ENCODE measurements at regions not wholly inside any gene's neighbourhood (a gene's known extent, or its start where the extent isn't known, plus 50 kb on each side); places are given as distances from the start of the nearest gene placed in this dataset.
"Not testable (repeated sequence)": the region's sequence is repeated elsewhere in the genome, so short reads cannot be mapped to it uniquely, and the experiment has no call there.

DNA sequence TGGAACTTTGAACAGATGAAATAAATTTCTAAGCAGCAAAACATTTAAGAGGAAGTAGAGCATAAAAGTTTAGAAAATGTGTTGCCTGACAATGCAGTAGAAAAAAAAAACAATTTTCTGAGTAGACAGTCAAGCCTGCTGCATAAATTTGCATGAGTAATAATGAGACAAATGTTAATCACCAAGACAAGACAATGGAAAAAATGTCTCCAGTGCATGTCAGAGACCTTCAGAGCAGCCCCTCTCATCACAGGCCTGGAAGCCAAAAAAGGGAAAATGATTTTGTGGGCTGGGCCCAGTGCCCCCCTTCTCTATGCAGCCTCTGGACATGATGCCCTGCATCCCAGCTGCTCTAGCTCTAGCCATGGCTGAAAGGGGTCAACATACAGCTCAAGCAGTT, 204.6 kb downstream of the COX18 start:
- no peaks in the 10 kb centered on the region for H3K9me1 ChIP-seq (ENCODE audit: insufficient read depth, low read length)
- H3K4me1 ChIP-seq (ENCODE audit: control insufficient read depth, insufficient read depth, low read length), result no peaks in the 10 kb centered on the region
- H4K8ac ChIP-seq (ENCODE audit: low read depth in 2 of 2, low read length in 2 of 2), result no peak overlapping the region
- H3K56ac ChIP-seq (ENCODE audit: extremely low read depth, insufficient read depth, low read length), result no peak overlapping the region
- no peak overlapping the region for H2BK5ac ChIP-seq (ENCODE audit: low read depth, low read length, poor library complexity, severe bottlenecking)
- no peak overlapping the region for H3K4me3 ChIP-seq (ENCODE audit: insufficient read depth, low read depth, low read length)
- ATAC-seq (ENCODE audit: low read depth) (no peak), DNase-seq (no peak)
- TF ChIP-seq RFX5 (IDR thresholded peaks at IDR 0.05; ENCODE audit: low read depth, low read length), result no peak
- TF ChIP-seq, protein P1, sequence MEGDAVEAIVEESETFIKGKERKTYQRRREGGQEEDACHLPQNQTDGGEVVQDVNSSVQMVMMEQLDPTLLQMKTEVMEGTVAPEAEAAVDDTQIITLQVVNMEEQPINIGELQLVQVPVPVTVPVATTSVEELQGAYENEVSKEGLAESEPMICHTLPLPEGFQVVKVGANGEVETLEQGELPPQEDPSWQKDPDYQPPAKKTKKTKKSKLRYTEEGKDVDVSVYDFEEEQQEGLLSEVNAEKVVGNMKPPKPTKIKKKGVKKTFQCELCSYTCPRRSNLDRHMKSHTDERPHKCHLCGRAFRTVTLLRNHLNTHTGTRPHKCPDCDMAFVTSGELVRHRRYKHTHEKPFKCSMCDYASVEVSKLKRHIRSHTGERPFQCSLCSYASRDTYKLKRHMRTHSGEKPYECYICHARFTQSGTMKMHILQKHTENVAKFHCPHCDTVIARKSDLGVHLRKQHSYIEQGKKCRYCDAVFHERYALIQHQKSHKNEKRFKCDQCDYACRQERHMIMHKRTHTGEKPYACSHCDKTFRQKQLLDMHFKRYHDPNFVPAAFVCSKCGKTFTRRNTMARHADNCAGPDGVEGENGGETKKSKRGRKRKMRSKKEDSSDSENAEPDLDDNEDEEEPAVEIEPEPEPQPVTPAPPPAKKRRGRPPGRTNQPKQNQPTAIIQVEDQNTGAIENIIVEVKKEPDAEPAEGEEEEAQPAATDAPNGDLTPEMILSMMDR (conservative IDR thresholded peaks at IDR 0.05; ENCODE audit: low read depth, low read length), result no peak
- TF ChIP-seq CEBPB (IDR thresholded peaks at IDR 0.05; ENCODE audit: low read depth, low read length), result no peak
- TF ChIP-seq RCOR1 (IDR thresholded peaks at IDR 0.05; ENCODE audit: insufficient replicate concordance, low read length), result no peak
- no peak for TF ChIP-seq NFE2L2 (IDR thresholded peaks at IDR 0.05; ENCODE audit: low read depth, low read length)
- no peak overlapping the region for H3K9ac ChIP-seq (ENCODE audit: low read depth, low read length)
- H2AFZ ChIP-seq (replicated peaks; ENCODE audit: low read length, poor library complexity), result no peak overlapping the region
- intact Hi-C loops (cut with micrococcal nuclease), result no loop called here
- dilution Hi-C loops (cut with HindIII; ENCODE audit: low sequenced_read_pairs, unreplicated experiment), result no loop called here
- H2AK9ac ChIP-seq (replicated peaks; ENCODE audit: low read depth, low read length, poor library complexity), result no peak overlapping the region
- H3K36me3 ChIP-seq (ENCODE audit: control insufficient read depth, insufficient read depth, low read length), result no peaks in the 10 kb centered on the region
- H3K9me3 ChIP-seq (ENCODE audit: control insufficient read depth, insufficient read depth, low read length), result 0 out of 2 replicates have a peak, but pooled peaks cover 2% of the 10 kb centered on the region
- no peak overlapping the region for H4K91ac ChIP-seq (ENCODE audit: insufficient read depth, low read depth, low read length)
- ChIA-PET POLR2A (ENCODE audit: unreplicated experiment) (no interaction called here), CTCF (no interaction called here)
- no peak overlapping the region for H3K23ac ChIP-seq (ENCODE audit: low read depth, low read length)
- H2BK15ac ChIP-seq (ENCODE audit: low read depth, low read length), result no peak overlapping the region
- H3K27me3 ChIP-seq (ENCODE audit: control insufficient read depth, insufficient read depth, low read length), result no peaks in the 10 kb centered on the region
- H3K14ac ChIP-seq (replicated peaks; ENCODE audit: low read depth, low read length), result no peak overlapping the region
- H2BK120ac ChIP-seq (ENCODE audit: low read depth, low read length), result no peak overlapping the region
- in situ Hi-C loops (cut with MboI; ENCODE audit: low sequenced_read_pairs), result no loop called here
- no peak overlapping the region for H3K4me2 ChIP-seq (ENCODE audit: low read depth, low read length)
- no peak overlapping the region for H2AK5ac ChIP-seq (ENCODE audit: low read depth, low read length)
- H3K79me1 ChIP-seq (ENCODE audit: low read depth in 1 of 2, low read length in 2 of 2), result no peaks in the 10 kb centered on the region
- H2BK20ac ChIP-seq (ENCODE audit: low read depth, low read length), result no peak overlapping the region
- no peak overlapping the region for H3K18ac ChIP-seq (ENCODE audit: low read depth, low read length)
- no peak overlapping the region for H3K27ac ChIP-seq (ENCODE audit: insufficient read depth, low read length)
- BruUV-seq (replicated peaks), result no TSS peak
- no peak overlapping the region for H4K5ac ChIP-seq (ENCODE audit: low read depth, low read length)
- H3K4ac ChIP-seq (ENCODE audit: low read depth, low read length), result no peak overlapping the region
- no peaks in the 10 kb centered on the region for H4K20me1 ChIP-seq (ENCODE audit: insufficient read depth, low read length)

DNA sequence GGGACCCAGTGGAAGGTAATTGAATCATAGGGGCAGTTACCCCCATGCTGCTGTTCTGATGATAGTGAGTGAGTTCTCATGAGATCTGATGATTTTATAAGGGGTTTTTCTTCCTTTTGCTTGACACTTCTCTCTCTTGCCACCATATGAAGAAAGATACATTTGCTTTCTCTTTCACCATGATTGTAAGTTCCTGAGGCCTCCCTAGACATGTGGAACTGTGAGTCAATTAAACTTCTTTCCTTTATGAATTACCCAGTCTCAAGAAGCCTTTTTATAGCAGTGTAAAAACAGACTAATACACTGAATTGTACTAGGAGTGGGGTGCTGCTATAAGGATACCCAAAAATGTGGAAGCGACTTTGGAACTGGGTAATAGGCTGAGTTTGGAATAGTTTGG, 205.2 kb downstream of the COX18 start:
- BruUV-seq (replicated peaks); DNase-seq; H3K4me3 ChIP-seq (ENCODE audit: insufficient read depth, low read depth, low read length); H2AK9ac ChIP-seq (replicated peaks; ENCODE audit: low read depth, low read length, poor library complexity); H3K27me3 ChIP-seq (ENCODE audit: control insufficient read depth, insufficient read depth, low read length); intact Hi-C loops (cut with micrococcal nuclease); H3K9me1 ChIP-seq (ENCODE audit: insufficient read depth, low read length); H4K20me1 ChIP-seq (ENCODE audit: insufficient read depth, low read length); dilution Hi-C loops (cut with HindIII; ENCODE audit: low sequenced_read_pairs, unreplicated experiment); H4K8ac ChIP-seq (ENCODE audit: low read depth in 2 of 2, low read length in 2 of 2); H2BK5ac ChIP-seq (ENCODE audit: low read depth, low read length, poor library complexity, severe bottlenecking); ATAC-seq (ENCODE audit: low read depth); H3K23ac ChIP-seq (ENCODE audit: low read depth, low read length); H3K79me1 ChIP-seq (ENCODE audit: low read depth in 1 of 2, low read length in 2 of 2); CTCF ChIA-PET; H4K91ac ChIP-seq (ENCODE audit: insufficient read depth, low read depth, low read length); POLR2A ChIA-PET (ENCODE audit: unreplicated experiment); H2BK15ac ChIP-seq (ENCODE audit: low read depth, low read length); H3K9me3 ChIP-seq (ENCODE audit: control insufficient read depth, insufficient read depth, low read length); H3K4me2 ChIP-seq (ENCODE audit: low read depth, low read length); H3K9ac ChIP-seq (ENCODE audit: low read depth, low read length); H4K5ac ChIP-seq (ENCODE audit: low read depth, low read length); H3K27ac ChIP-seq (ENCODE audit: insufficient read depth, low read length); in situ Hi-C loops (cut with MboI; ENCODE audit: low sequenced_read_pairs); H3K4ac ChIP-seq (ENCODE audit: low read depth, low read length); H3K4me1 ChIP-seq (ENCODE audit: control insufficient read depth, insufficient read depth, low read length); H3K14ac ChIP-seq (replicated peaks; ENCODE audit: low read depth, low read length); H2AK5ac ChIP-seq (ENCODE audit: low read depth, low read length); H3K36me3 ChIP-seq (ENCODE audit: control insufficient read depth, insufficient read depth, low read length); H2BK20ac ChIP-seq (ENCODE audit: low read depth, low read length); H2BK120ac ChIP-seq (ENCODE audit: low read depth, low read length); H2AFZ ChIP-seq (replicated peaks; ENCODE audit: low read length, poor library complexity); H3K18ac ChIP-seq (ENCODE audit: low read depth, low read length); H3K56ac ChIP-seq (ENCODE audit: extremely low read depth, insufficient read depth, low read length): not testable (repeated sequence)
- WGBS, 2 experiments (ENCODE audit: extremely low coverage in 2 of 2, insufficient read length in 1 of 2), result 38% methylated on average over 1 of the region's 1 CpG; no CpG with 5 or more reads in 1 of the 2 experiments

All from IMR-90 (cell line).